HepG2 (cell line): ENCODE measurements at regions not wholly inside any gene's neighbourhood (a gene's known extent, or its start where the extent isn't known, plus 50 kb on each side); places are given as distances from the start of the nearest gene placed in this dataset.

Source experiments
- CEBPG ChIP-seq: IDR thresholded peaks from 2 replicates; pipeline ENCODE4 v1.6.1; 2016
- DMAP1 ChIP-seq: IDR thresholded peaks from 2 replicates; pipeline ENCODE4 v1.6.1; 2016
- FOXM1 ChIP-seq: sonication (generic); formaldehyde crosslinking; IDR thresholded peaks from 2 replicates; pipeline ENCODE4 v1.5.0; 2020; ENCODE audit warnings: missing genetic modification reagents
- MTF2 ChIP-seq: sonication (generic); formaldehyde crosslinking; IDR thresholded peaks from 2 replicates; pipeline ENCODE4 v1.5.0; 2020; ENCODE audit warnings: missing genetic modification reagents, borderline replicate concordance
- POLR2AphosphoS5 ChIP-seq: IDR thresholded peaks from 2 replicates; pipeline ENCODE4 v1.6.1; 2012; ENCODE audit warnings: low read depth, low read length
- TF ChIP-seq, protein P1 (sequence below): sonication (generic); formaldehyde crosslinking; IDR thresholded peaks from 2 replicates; pipeline ENCODE4 v1.5.0; 2020; ENCODE audit warnings: mild to moderate bottlenecking, missing genetic modification reagents, moderate library complexity
- TF ChIP-seq, protein P2 (sequence below): sonication (generic); formaldehyde crosslinking; IDR thresholded peaks from 2 replicates; pipeline ENCODE4 v1.5.0; 2020; ENCODE audit warnings: missing genetic modification reagents

- TF ChIP-seq POLR2AphosphoS5 (no peak), FOXM1 (no peak), DMAP1 (CRISPR knock-in tag) (no peak), MTF2 (CRISPR knock-in tag) (no peak), CEBPG (CRISPR knock-in tag) (no peak)
- TF ChIP-seq, protein P1, sequence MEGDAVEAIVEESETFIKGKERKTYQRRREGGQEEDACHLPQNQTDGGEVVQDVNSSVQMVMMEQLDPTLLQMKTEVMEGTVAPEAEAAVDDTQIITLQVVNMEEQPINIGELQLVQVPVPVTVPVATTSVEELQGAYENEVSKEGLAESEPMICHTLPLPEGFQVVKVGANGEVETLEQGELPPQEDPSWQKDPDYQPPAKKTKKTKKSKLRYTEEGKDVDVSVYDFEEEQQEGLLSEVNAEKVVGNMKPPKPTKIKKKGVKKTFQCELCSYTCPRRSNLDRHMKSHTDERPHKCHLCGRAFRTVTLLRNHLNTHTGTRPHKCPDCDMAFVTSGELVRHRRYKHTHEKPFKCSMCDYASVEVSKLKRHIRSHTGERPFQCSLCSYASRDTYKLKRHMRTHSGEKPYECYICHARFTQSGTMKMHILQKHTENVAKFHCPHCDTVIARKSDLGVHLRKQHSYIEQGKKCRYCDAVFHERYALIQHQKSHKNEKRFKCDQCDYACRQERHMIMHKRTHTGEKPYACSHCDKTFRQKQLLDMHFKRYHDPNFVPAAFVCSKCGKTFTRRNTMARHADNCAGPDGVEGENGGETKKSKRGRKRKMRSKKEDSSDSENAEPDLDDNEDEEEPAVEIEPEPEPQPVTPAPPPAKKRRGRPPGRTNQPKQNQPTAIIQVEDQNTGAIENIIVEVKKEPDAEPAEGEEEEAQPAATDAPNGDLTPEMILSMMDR (CRISPR knock-in tag) = no peak
- TF ChIP-seq, protein P2, sequence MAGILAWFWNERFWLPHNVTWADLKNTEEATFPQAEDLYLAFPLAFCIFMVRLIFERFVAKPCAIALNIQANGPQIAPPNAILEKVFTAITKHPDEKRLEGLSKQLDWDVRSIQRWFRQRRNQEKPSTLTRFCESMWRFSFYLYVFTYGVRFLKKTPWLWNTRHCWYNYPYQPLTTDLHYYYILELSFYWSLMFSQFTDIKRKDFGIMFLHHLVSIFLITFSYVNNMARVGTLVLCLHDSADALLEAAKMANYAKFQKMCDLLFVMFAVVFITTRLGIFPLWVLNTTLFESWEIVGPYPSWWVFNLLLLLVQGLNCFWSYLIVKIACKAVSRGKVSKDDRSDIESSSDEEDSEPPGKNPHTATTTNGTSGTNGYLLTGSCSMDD (CRISPR knock-in tag) = no peak
Measured at GRCh38 chr6:113651120-113651519, 206.0 kb upstream of the MARCKS start.
